HG03039 (cell line): ENCODE measurements at regions not wholly inside any gene's neighbourhood (a gene's known extent, or its start where the extent isn't known, plus 50 kb on each side); places are given as distances from the start of the nearest gene placed in this dataset.

ENCODE experiments used
- ATAC-seq: cut with Tn5 transposase; IDR thresholded peaks from one replicate; pipeline ENCODE4 v1.9.1; 2021; ENCODE audit warnings: mild to moderate bottlenecking, moderate library complexity; ENCODE audit not compliant: unreplicated experiment

- no peak for ATAC-seq
Observed at GRCh38 chr14:101408077-101408831, 153.0 kb upstream of the DIO3 start.

- ATAC-seq: no peak
Observed at GRCh38 chr14:101409006-101409543, 152.2 kb upstream of the DIO3 start.

GRCh38 chr14:101410126-101410525 is 151.2 kb upstream of the DIO3 start:
- ATAC-seq: no peak

GRCh38 chr14:101411151-101411550 is 150.1 kb upstream of the DIO3 start:
- no peak for ATAC-seq

- no peak for ATAC-seq
Observed at GRCh38 chr14:101411779-101412178, 149.5 kb upstream of the DIO3 start.

GRCh38 chr14:101412739-101413138 is 148.6 kb upstream of the DIO3 start:
- ATAC-seq: no peak

GRCh38 chr14:101417434-101417833 is 143.9 kb upstream of the DIO3 start:
- no peak for ATAC-seq

- no peak for ATAC-seq
Observed at GRCh38 chr14:101418601-101419000, 142.7 kb upstream of the DIO3 start.

- ATAC-seq: no peak
Observed at GRCh38 chr14:101426466-101426865, 134.8 kb upstream of the DIO3 start.

GRCh38 chr14:101428409-101428808 is 132.9 kb upstream of the DIO3 start:
- ATAC-seq: no peak

GRCh38 chr14:101435546-101435945 is 125.7 kb upstream of the DIO3 start:
- ATAC-seq: no peak

- no peak for ATAC-seq
Observed at GRCh38 chr14:101439023-101439422, 122.3 kb upstream of the DIO3 start.

GRCh38 chr14:101440496-101440895 is 120.8 kb upstream of the DIO3 start:
- ATAC-seq: no peak

- no peak for ATAC-seq
Observed at GRCh38 chr14:101441710-101442109, 119.6 kb upstream of the DIO3 start.

- no peak for ATAC-seq
Observed at GRCh38 chr14:101442451-101442850, 118.8 kb upstream of the DIO3 start.

- ATAC-seq: no peak
Observed at GRCh38 chr14:101444116-101444515, 117.2 kb upstream of the DIO3 start.

- no peak for ATAC-seq
Observed at GRCh38 chr14:101445278-101445677, 116.0 kb upstream of the DIO3 start.

GRCh38 chr14:101446387-101446969 is 114.8 kb upstream of the DIO3 start:
- no peak for ATAC-seq

GRCh38 chr14:101449114-101449513 is 112.2 kb upstream of the DIO3 start:
- no peak for ATAC-seq

- no peak for ATAC-seq
Observed at GRCh38 chr14:101451166-101451565, 110.1 kb upstream of the DIO3 start.

- no peak for ATAC-seq
Observed at GRCh38 chr14:101453225-101453624, 108.1 kb upstream of the DIO3 start.

- ATAC-seq: no peak
Observed at GRCh38 chr14:101454229-101454628, 107.1 kb upstream of the DIO3 start.
